CD4-positive, alpha-beta T cell (primary cell): ENCODE measurements at regions not wholly inside any gene's neighbourhood (a gene's known extent, or its start where the extent isn't known, plus 50 kb on each side); places are given as distances from the start of the nearest gene placed in this dataset.

Experiments used
- ATAC-seq: fragments of 200-7000 bp; cut with Tn5 transposase; one replicate; pipeline ENCODE4 v1.10.0; 2022; ENCODE audit warnings: mild to moderate bottlenecking; ENCODE audit not compliant: poor library complexity
- CTCF ChIA-PET: fragments of 350-600 bp; sonication (Branson Sonifier 250); formaldehyde crosslinking; loops from one replicate; lab custom pipeline; 2021; ENCODE audit warnings: antibody characterized with exemption, inconsistent platforms; lab: Charles Lee
- POLR2A ChIA-PET: fragments of 350-600 bp; sonication (Branson Sonifier 250); formaldehyde crosslinking; loops from one replicate; lab custom pipeline; 2021; ENCODE audit warnings: antibody characterized with exemption, inconsistent platforms; lab: Charles Lee
- DNase-seq, 14 experiments: peaks; one replicate each; pipeline ENCODE4 v3.0.0-alpha.2; 2013 to 2020; ENCODE audit warnings: mixed read lengths in 2 of 14
- H3K27ac ChIP-seq, 2 donors: one replicate each; pipeline versions ENCODE4 v1.5.1 to v1.7.0; 2013; ENCODE audit warnings: low read length in 2 of 2, low read depth in 1 of 2, mild to moderate bottlenecking in 1 of 2
- H3K27me3 ChIP-seq, 2 experiments: 1 replicate in 1 of 2; 2 replicates in 1 of 2; pipeline versions ENCODE4 v1.6.1 to v1.7.0; 2013; ENCODE audit warnings: low read length in 2 of 2, control low read depth in 1 of 2, mild to moderate bottlenecking in 1 of 2, moderate library complexity in 1 of 2; ENCODE audit not compliant: insufficient read depth in 2 of 2, control insufficient read depth in 1 of 2
- H3K36me3 ChIP-seq: one replicate; pipeline ENCODE4 v1.6.1; 2013; ENCODE audit warnings: low read length, control low read depth; ENCODE audit not compliant: insufficient read depth
- H3K4me1 ChIP-seq: one replicate; pipeline ENCODE4 v1.6.1; 2013; ENCODE audit warnings: low read length, control low read depth; ENCODE audit not compliant: insufficient read depth
- H3K4me3 ChIP-seq: one replicate; pipeline ENCODE4 v1.5.1; 2013; ENCODE audit warnings: mild to moderate bottlenecking, low read length, moderate library complexity
- H3K9me3 ChIP-seq, 2 experiments: 1 replicate in 1 of 2; 2 replicates in 1 of 2; pipeline versions ENCODE4 v1.6.1 to v1.7.0; 2013; ENCODE audit warnings: low read length in 2 of 2, mild to moderate bottlenecking in 2 of 2, control low read depth in 1 of 2, moderate library complexity in 1 of 2; ENCODE audit not compliant: control insufficient read depth in 1 of 2, insufficient read depth in 1 of 2
- H3K27ac Mint-ChIP-seq: one replicate; pipeline ENCODE4 v1.8.0; 2020; ENCODE audit warnings: mixed read lengths
- H3K27me3 Mint-ChIP-seq: one replicate; pipeline ENCODE4 v1.8.0; 2021; ENCODE audit warnings: mixed read lengths
- H3K36me3 Mint-ChIP-seq: one replicate; pipeline ENCODE4 v1.8.0; 2021; ENCODE audit warnings: low read depth, mixed read lengths
- H3K4me1 Mint-ChIP-seq: one replicate; pipeline ENCODE4 v1.8.0; 2021; ENCODE audit warnings: low read depth, mixed read lengths
- H3K4me3 Mint-ChIP-seq: one replicate; pipeline ENCODE4 v1.8.0; 2020; ENCODE audit warnings: mild to moderate bottlenecking, mixed read lengths
- H3K9me3 Mint-ChIP-seq: one replicate; pipeline ENCODE4 v1.8.0; 2020; ENCODE audit warnings: mixed read lengths
- intact Hi-C, 2 experiments: fragments of 100-400 bp; cut with DNase I in 1 of 2; cut with micrococcal nuclease in 1 of 2; formaldehyde crosslinking; loops; one replicate each; pipeline versions ENCODE4 v1.15.1 to v1.9.0; 2023 to 2025; cut with DNase I, micrococcal nuclease
- TF ChIP-seq, protein P1 (sequence below): fragments of 200-600 bp; IDR thresholded peaks from one replicate; pipeline ENCODE4 v1.8.0; 2022; ENCODE audit warnings: antibody characterized with exemption, mild to moderate bottlenecking

DNA sequence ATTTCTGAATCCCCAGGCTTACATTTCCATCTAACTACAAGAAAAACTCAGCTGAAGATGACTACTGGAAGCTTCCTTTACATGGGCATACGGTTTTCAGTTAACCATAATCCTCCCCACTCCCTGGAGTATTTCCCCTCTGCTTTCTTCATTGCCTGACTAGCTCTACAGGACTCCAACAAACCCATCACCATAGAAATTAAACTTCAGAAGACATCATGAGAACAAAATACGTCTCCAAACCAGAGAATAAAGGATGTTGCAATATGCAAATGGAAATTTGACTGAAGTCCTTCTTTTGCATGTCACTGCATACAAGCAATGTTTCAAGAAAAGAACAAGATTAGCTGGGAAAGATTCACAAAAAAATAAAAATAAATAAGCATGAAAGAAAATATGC is 170.2 kb upstream of the PCDH18 start:
- Histone ChIP-seq H3K27ac (no peak overlapping the region), H3K36me3 (no peaks in the 10 kb centered on the region), H3K4me1 (no peaks in the 10 kb centered on the region), H3K9me3 (peaks cover 0 to 6% of the 10 kb centered on the region in 2 experiments), H3K27me3 (no peaks in the 10 kb centered on the region), H3K4me3 (no peak overlapping the region)
- H3K27me3 Mint-ChIP-seq = no peaks in the 10 kb centered on the region
- TF ChIP-seq, protein P1, sequence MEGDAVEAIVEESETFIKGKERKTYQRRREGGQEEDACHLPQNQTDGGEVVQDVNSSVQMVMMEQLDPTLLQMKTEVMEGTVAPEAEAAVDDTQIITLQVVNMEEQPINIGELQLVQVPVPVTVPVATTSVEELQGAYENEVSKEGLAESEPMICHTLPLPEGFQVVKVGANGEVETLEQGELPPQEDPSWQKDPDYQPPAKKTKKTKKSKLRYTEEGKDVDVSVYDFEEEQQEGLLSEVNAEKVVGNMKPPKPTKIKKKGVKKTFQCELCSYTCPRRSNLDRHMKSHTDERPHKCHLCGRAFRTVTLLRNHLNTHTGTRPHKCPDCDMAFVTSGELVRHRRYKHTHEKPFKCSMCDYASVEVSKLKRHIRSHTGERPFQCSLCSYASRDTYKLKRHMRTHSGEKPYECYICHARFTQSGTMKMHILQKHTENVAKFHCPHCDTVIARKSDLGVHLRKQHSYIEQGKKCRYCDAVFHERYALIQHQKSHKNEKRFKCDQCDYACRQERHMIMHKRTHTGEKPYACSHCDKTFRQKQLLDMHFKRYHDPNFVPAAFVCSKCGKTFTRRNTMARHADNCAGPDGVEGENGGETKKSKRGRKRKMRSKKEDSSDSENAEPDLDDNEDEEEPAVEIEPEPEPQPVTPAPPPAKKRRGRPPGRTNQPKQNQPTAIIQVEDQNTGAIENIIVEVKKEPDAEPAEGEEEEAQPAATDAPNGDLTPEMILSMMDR = no peak
- no peak for DNase-seq
- no peak overlapping the region for H3K4me3 Mint-ChIP-seq
- no peak for ATAC-seq
- ChIA-PET POLR2A (no interaction called here), CTCF (no interaction called here)
- no peak overlapping the region for H3K27ac Mint-ChIP-seq
- peaks cover 14% of the 10 kb centered on the region for H3K9me3 Mint-ChIP-seq
- no peaks in the 10 kb centered on the region for H3K36me3 Mint-ChIP-seq
- no peaks in the 10 kb centered on the region for H3K4me1 Mint-ChIP-seq
- intact Hi-C loops = no loop called here

DNA sequence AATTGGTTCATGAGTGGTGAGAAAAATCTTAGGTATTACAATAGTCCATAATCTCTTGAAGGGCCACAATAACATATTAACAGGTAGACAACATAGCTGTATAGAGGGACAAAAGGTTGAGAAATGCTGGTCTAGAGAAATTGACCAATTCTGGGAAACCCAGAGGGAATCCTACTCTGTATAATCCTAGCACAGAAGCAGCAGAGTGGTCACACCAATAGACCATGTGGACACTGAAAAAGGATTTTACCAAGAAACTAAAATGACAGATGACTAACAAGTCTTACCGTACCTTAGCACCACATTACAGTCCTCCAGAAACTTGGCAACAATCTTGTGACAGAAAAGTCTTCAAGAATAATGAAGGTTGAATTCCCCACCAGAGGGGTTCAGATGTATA is 169.1 kb upstream of the PCDH18 start:
- peaks cover 14% of the 10 kb centered on the region for H3K9me3 Mint-ChIP-seq
- Histone ChIP-seq H3K36me3 (no peaks in the 10 kb centered on the region), H3K4me3 (no peak overlapping the region), H3K27me3 (no peaks in the 10 kb centered on the region), H3K9me3 (peaks cover 0 to 13% of the 10 kb centered on the region in 2 experiments), H3K27ac (no peak overlapping the region), H3K4me1 (no peaks in the 10 kb centered on the region)
- H3K4me3 Mint-ChIP-seq = no peak overlapping the region
- DNase-seq = no peak
- H3K27ac Mint-ChIP-seq = no peak overlapping the region
- ChIA-PET CTCF (no interaction called here), POLR2A (no interaction called here)
- no peaks in the 10 kb centered on the region for H3K4me1 Mint-ChIP-seq
- TF ChIP-seq, protein P1 = no peak
- H3K27me3 Mint-ChIP-seq = no peaks in the 10 kb centered on the region
- no peaks in the 10 kb centered on the region for H3K36me3 Mint-ChIP-seq
- no peak for ATAC-seq
- intact Hi-C loops = no loop called here

DNA sequence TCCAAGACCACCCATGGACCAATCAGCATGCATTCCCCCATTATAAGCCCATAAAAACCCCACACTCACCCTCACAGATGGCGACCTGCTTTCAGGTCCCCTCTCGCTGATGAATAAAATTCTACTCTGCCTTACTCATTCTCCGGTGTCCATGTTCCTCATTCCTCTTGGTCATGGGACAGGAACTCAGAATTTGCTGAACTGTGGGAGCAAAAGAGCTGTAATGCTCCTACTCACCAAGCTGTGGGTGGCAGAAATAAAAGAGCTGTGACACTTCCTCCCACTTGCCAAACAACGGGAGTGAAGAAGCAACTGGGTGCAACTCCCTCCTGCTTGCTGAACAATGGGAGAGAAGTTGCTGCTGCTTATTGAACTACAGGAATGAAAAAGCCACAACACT is 168.5 kb upstream of the PCDH18 start:
- ChIA-PET CTCF (no interaction called here), POLR2A (no interaction called here)
- H3K9me3 Mint-ChIP-seq = peaks cover 11% of the 10 kb centered on the region
- no peak overlapping the region for H3K4me3 ChIP-seq
- H3K27me3 ChIP-seq = no peaks in the 10 kb centered on the region
- no peak overlapping the region for H3K27ac Mint-ChIP-seq
- H3K4me1 Mint-ChIP-seq = no peaks in the 10 kb centered on the region
- intact Hi-C loops = no loop called here
- TF ChIP-seq, protein P1 = no peak
- H3K27ac ChIP-seq = no peak overlapping the region
- no peak overlapping the region for H3K4me3 Mint-ChIP-seq
- no peaks in the 10 kb centered on the region for H3K36me3 ChIP-seq
- no peaks in the 10 kb centered on the region for H3K36me3 Mint-ChIP-seq
- peaks cover 0 to 13% of the 10 kb centered on the region in 2 experiments for H3K9me3 ChIP-seq
- no peak for DNase-seq
- no peaks in the 10 kb centered on the region for H3K27me3 Mint-ChIP-seq
- no peak for ATAC-seq
- no peaks in the 10 kb centered on the region for H3K4me1 ChIP-seq
